MV-4-11 (cell line): ENCODE measurements at regions not wholly inside any gene's neighbourhood (a gene's known extent, or its start where the extent isn't known, plus 50 kb on each side); places are given as distances from the start of the nearest gene placed in this dataset.
A peak's percentile ranks its signal among the peaks of the same experiment; 100 is the strongest.
"Not testable (repeated sequence)": the region's sequence is repeated elsewhere in the genome, so short reads cannot be mapped to it uniquely, and the experiment has no call there.

Source experiments
- DNase-seq: peaks from one replicate; lab custom pipeline; 2025; lab: John Stamatoyannopoulos, UW

- DNase-seq, result peak; percentile 5
Measured at GRCh38 chr2:12618576-12618975, 98.2 kb upstream of the TRIB2 start.

- DNase-seq, result no peak
Measured at GRCh38 chr2:12619975-12620374, 96.8 kb upstream of the TRIB2 start.

GRCh38 chr2:12620759-12621158, 96.0 kb upstream of the TRIB2 start:
- DNase-seq, result no peak

GRCh38 chr2:12623051-12623450, 93.7 kb upstream of the TRIB2 start:
- no peak for DNase-seq

GRCh38 chr2:12624384-12624783, 92.4 kb upstream of the TRIB2 start:
- DNase-seq, result no peak

- no peak for DNase-seq
Measured at GRCh38 chr2:12624905-12625598, 91.7 kb upstream of the TRIB2 start.

GRCh38 chr2:12628541-12628940, 88.2 kb upstream of the TRIB2 start:
- DNase-seq, result not testable (repeated sequence)

GRCh38 chr2:12636837-12637581, 79.7 kb upstream of the TRIB2 start:
- no peak for DNase-seq

- DNase-seq, result no peak
Measured at GRCh38 chr2:12637754-12638153, 79.0 kb upstream of the TRIB2 start.

- DNase-seq, result no peak
Measured at GRCh38 chr2:12641441-12641840, 75.3 kb upstream of the TRIB2 start.

- no peak for DNase-seq
Measured at GRCh38 chr2:12642332-12642731, 74.4 kb upstream of the TRIB2 start.

GRCh38 chr2:12642859-12643258, 73.9 kb upstream of the TRIB2 start:
- DNase-seq, result no peak

- DNase-seq, result no peak
Measured at GRCh38 chr2:12649602-12650400, 66.9 kb upstream of the TRIB2 start.

- DNase-seq, result no peak
Measured at GRCh38 chr2:12651641-12652040, 65.1 kb upstream of the TRIB2 start.

- DNase-seq, result no peak
Measured at GRCh38 chr2:12652723-12653122, 64.0 kb upstream of the TRIB2 start.

- DNase-seq, result no peak
Measured at GRCh38 chr2:12657560-12657959, 59.2 kb upstream of the TRIB2 start.

- no peak for DNase-seq
Measured at GRCh38 chr2:12658310-12658945, 58.3 kb upstream of the TRIB2 start.

- DNase-seq, result no peak
Measured at GRCh38 chr2:12661489-12661888, 55.2 kb upstream of the TRIB2 start.

- DNase-seq, result no peak
Measured at GRCh38 chr2:12663306-12664037, 53.3 kb upstream of the TRIB2 start.

GRCh38 chr2:12665334-12665733, 51.4 kb upstream of the TRIB2 start:
- no peak for DNase-seq

- DNase-seq, result no peak
Measured at GRCh38 chr2:12666445-12666844, 50.3 kb upstream of the TRIB2 start.
